ENCODE measurements at regions not wholly inside any gene's neighbourhood (a gene's known extent, or its start where the extent isn't known, plus 50 kb on each side); places are given as distances from the start of the nearest gene placed in this dataset.
A peak's percentile ranks its signal among the peaks of the same experiment; 100 is the strongest.

DNA sequence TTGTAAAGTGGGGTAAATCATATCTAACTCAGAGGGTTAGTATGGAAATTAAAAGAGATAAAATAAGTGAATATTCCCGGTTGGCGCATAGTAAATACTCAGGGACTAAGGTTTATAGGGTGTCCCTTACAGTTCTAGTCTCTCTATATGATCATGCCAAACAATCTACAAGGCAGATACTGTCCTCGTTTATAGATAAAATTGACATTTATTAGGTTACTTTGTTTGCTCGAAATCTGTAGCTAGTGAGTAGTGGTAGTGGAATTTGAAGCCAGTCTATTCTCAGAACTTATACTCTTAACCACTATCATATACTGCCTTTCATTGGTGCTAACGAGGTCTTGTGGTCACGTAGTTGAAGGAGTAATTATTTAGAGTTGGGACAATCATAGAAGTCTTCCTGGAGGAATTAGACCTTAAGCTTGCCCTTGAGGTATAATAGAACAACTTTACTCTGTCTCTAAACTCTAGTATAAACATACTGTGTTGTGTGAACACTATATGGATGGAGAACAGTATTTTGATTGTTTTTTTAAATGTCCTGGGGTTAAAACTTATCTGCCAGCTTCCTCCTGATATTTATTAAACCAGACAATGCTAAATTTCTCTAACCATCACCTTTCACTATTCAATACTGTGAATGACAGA lies 324.0 kb downstream of the STIM2 start:
- no peak for DNase-seq (ENCODE audit: low read depth in 2 of 2)

DNA sequence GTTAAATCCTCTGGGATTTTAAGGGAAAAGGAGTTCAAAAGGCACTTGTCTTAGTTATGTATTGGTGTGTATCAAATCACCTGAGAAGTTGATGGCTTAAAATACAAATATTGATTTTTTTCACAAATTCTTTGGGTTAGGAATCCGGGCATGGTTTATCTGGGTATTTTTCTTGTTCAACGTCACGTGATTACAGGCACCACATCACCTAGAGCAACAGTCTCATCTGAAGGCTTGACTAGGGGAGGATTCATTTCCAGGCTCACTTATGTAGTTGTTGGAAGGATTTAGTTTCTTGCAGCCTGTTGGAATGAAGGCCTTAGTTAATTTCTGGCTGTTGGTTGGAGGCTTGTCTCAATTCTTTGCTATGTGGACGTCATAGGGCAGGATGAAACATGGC lies 326.1 kb downstream of the STIM2 start:
- DNase-seq (ENCODE audit: low read depth in 2 of 2), result no peak

DNA sequence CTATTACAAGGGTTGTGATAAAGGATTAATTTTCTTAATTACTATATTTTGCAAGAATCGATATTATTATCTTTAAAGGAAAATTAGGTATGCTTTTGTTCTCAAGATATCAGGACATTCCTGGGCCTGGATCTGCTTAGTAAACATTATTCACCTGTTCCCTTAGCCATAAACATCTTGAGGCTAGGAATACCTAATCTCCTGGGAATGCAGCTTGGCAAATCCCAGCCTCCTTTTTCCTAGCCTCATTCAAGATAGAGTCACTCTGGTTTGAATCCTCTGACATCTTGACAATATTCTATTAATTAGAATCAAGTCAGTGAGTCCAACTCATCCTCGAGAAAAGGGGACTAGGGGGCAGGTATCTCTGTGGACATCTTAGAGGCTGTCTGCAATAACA lies 327.1 kb downstream of the STIM2 start:
- DNase-seq (ENCODE audit: low read depth in 2 of 2), result no peak

- no peak for DNase-seq (ENCODE audit: low read depth in 2 of 2)
These were observed 329.0 kb downstream of the STIM2 start for GRCh38 chr4:27189683-27190082.

- DNase-seq (ENCODE audit: low read depth in 2 of 2), result no peak
These were observed 331.0 kb downstream of the STIM2 start for GRCh38 chr4:27191592-27191991.

GRCh38 chr4:27194599-27195176 lies 334.0 kb downstream of the STIM2 start:
- no peak for DNase-seq (ENCODE audit: low read depth in 2 of 2)

DNA sequence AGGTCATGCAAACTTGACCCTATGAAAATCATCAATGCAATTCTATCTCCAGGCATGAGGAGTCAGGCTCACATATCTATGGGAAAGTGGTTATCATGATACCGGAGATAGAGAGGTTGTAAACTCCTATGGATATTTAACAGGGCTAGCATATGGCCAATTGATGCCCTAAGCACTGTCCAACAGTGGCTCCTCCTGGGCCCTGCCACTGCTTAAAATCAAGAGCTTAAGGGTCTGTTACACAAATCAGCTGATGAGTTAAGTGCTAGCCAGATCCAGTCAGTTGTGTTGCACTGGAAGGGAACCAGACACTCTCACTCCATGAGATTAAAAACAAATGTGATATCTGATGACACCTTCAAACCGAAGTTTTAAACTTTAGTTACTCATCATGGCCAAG lies 337.6 kb downstream of the STIM2 start:
- no peak for DNase-seq (ENCODE audit: low read depth in 2 of 2)

DNA sequence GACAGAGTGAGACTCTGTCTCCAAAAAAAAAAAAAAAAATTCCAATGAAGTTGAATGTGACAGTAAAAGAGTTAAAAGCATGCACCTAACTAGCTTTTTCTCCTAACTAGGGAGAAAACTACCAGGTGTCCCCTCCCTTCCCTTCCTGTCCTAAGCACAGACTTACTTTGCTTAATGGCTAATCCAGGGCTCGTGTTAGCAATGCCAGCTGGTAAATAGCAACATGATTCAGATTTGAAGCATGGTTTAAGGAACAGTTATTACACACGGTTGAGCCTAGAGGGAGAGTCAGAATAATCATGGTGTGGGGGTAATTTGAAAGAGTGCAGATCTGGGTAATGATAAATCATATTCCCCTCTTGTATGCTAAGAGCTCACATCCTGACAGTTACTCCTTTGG lies 338.3 kb downstream of the STIM2 start:
- DNase-seq (ENCODE audit: low read depth in 2 of 2), result no peak

GRCh38 chr4:27206009-27206408 lies 345.4 kb downstream of the STIM2 start:
- peak; percentile 9 to 13 for DNase-seq (ENCODE audit: low read depth in 2 of 2)

DNA sequence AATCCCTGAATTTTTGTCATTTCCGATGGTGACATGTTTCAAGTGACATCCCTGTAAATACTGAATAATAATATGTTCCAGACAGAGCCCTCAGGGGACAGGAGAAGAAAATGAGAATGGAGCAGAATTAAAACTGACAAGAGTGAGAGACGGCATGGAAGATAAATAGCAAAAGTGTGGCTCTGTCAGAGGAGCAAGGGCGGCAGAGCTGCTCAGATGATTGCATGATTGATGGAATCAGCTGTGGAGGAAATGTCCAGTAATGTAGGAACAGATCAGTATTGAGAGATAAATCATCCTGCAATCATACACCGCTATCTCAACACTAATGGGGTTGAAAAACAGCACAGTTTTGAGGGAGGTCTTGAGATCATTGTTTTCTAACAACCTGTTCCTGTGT lies 350.3 kb downstream of the STIM2 start:
- no peak for DNase-seq (ENCODE audit: low read depth in 2 of 2)

DNA sequence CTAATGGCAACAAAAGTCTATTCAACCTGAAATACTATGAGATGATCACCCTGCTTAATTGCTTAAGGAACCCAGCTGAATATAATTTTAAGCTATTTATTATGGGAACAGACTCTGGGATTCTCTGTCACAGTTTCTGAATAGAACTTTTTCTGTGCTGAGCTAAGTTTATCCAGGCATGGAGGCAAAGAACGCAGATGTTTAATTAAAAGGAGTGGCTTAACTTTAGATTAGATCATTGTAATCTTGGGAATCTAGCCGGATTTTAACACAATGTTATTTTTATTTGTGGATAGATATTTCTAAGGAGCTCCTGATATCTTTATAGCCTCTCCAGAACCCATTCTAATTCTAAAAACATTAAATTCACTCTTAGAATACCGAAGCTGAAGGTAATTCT lies 353.4 kb downstream of the STIM2 start:
- DNase-seq (ENCODE audit: low read depth in 2 of 2), result no peak

- no peak for DNase-seq (ENCODE audit: low read depth in 2 of 2)
These were observed 354.7 kb downstream of the STIM2 start for GRCh38 chr4:27215220-27215826.

- peak; percentile 63 to 72 for DNase-seq (ENCODE audit: low read depth in 2 of 2)
These were observed 356.7 kb downstream of the STIM2 start for GRCh38 chr4:27217261-27217769.

DNA sequence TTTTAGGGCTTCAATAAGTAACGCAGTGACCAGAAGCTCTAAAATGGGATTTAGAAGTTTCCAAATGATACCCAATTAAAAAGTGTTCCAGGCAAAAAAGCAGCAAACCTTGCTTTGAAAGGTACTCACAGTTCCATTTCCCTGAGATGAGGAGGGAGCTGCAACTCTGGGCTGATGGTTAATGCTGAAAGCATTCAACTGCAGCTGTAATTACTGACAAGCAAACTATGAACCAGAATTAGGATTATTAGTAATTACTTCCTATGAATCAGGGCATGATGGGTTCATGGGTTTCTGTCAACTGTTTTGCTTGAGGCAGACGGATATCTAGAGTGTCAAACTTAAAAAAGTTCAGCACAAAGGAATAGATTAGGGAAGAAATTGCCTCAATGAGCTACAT lies 357.4 kb downstream of the STIM2 start:
- no peak for DNase-seq (ENCODE audit: low read depth in 2 of 2)

GRCh38 chr4:27223326-27223725 lies 362.7 kb downstream of the STIM2 start:
- DNase-seq (ENCODE audit: low read depth in 2 of 2), result no peak

DNA sequence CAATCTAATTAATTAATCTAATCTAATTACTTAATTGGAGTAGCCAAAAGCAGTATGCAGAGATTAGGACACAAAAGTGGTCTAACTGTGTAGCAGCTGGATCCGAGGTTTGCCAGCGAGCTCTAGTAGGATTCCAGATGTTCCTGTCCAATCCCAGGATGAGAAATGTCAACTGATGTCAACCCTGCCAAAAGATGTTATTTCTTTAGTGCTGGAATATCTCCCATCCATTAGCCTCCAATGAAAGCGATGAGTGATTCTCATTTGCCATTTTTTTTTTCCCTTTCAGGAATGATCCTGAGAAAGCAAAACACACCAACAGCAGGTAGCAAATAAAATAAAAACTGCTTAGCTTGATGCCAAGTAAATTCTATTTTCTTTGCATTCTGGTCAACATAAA lies 372.9 kb downstream of the STIM2 start:
- no peak for DNase-seq (ENCODE audit: low read depth in 2 of 2)

DNA sequence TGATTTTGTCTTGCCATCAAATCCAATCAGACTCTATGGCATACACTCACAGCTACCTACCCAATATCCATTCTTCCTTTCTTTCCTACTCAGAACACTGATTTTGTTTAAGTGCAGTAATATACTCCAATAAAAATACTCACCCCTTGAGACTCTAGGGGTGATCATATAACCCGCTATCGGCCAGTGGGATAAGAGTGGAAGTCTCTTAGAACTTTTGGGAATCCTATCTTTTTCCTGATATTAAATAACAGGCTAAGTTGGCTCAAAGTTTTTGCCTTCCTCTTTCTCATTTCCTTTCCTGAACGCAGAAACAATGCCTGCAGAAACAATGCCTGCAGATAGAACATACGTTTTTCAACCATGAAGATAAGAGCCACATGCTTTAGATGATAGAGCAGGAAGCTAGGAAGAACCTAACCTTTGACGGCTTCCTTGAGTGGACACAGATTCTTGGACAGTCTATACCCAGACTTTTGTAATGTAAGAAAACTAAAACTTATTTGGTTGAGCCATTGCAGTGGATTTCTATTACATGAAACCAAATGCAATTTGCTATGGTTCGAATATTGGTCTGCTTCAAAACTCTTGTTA lies 373.8 kb downstream of the STIM2 start:
- no peak for DNase-seq (ENCODE audit: low read depth in 2 of 2)

GRCh38 chr4:27239641-27240040 lies 379.0 kb downstream of the STIM2 start:
- DNase-seq (ENCODE audit: low read depth in 2 of 2), result no peak

- DNase-seq (ENCODE audit: low read depth in 2 of 2), result no peak
These were observed 381.6 kb downstream of the STIM2 start for GRCh38 chr4:27242217-27242616.

DNA sequence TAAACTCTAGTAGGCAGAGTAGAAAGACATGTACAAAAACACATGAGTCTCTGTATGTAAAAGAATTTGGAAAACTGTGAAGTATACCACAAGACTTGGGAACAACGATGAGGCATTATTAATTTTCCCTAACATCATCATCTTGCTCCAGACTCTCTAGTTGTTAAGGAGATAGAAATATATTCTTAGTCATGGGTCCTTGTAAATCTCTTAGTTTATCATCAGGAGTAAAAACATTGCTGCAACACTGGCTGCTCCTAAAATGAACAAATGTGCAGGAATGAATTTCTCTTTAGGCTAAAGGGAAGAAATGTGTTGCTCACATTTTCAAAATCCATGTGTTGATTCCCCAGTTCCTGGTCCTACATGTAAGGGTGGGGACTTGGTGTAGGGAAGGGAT lies 384.6 kb downstream of the STIM2 start:
- no peak for DNase-seq (ENCODE audit: low read depth in 2 of 2)

DNA sequence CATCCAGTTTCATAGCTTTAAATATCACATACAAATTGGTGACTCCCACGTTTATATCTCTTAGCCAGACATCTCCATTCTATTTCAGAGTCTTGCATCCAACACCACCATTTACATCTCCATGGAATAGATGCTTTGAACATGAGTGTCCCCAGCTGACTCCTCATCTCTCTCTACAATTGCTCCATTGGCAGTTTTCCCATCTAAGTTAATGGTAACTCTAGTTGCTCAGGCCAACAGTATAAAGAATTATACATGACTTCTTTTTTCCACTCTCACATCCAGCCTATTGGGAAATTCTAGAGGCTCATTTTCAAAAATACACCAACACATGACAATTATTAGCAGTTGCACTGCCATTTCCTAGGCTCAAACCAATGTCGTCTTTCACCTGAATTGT lies 388.2 kb downstream of the STIM2 start:
- peak in 1 of 2 experiments; percentile 3 for DNase-seq (ENCODE audit: low read depth in 2 of 2)

GRCh38 chr4:27251771-27252170 lies 391.1 kb downstream of the STIM2 start:
- no peak for DNase-seq (ENCODE audit: low read depth in 2 of 2)

All from fibroblast of skin of left quadriceps (primary cell).